HPDE6-E6E7 (cell line): ENCODE measurements at regions not wholly inside any gene's neighbourhood (a gene's known extent, or its start where the extent isn't known, plus 50 kb on each side); places are given as distances from the start of the nearest gene placed in this dataset.
"Not testable (repeated sequence)": the region's sequence is repeated elsewhere in the genome, so short reads cannot be mapped to it uniquely, and the experiment has no call there.

Experiments
- DNase-seq: peaks from one replicate; pipeline ENCODE4 v3.0.0; 2011; ENCODE audit warnings: missing footprints; ENCODE audit errors: extremely low spot score

DNA sequence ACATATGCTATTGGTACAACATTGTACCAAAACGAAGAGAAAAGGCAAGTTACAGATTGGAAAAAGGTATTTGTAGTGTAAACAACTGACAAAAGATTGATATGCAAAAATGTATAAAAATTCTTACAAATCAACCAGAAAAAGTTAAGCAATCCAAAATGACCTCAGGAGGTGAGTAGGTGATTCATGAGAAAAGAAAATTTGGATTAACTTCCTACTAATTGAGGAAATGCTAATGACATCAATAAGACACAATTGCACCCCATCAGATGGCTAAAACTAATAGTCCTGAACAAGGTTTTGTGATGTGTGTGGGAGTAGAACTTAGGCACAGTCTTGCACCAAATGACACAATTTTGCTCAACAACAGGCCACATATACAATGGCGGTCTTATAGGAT lies 129.3 kb downstream of the COPS8 start:
- DNase-seq, result no peak

DNA sequence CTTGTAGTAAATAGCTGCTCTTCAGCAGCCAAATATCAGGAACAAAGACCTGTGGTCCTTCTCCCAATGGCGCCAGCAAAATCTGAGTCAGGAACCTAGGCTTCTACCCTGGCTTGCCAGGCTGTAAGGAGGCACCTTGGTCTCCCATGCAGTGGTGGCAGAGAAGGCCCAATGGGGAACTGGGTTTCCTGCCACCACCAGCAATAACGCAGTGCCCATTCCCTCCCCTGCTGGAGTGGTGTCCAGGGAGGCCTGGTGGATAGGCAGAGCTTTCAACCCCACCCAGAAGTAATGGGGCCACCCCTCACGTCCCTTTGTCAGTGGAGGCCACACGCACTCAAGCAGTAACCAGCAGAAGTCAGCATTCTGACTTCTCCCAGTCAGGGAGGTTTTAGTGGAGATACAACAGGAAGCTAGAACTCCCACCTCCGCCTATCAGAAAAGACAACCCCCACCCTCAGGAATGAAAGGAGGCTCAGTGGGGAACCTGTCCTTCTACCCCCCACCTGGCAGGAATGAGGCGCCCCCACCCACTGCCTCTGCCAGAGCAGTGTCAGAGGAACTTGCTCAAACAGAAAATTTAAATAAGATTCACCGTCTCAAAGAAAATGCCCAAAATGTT lies 132.4 kb downstream of the COPS8 start:
- no peak for DNase-seq

DNA sequence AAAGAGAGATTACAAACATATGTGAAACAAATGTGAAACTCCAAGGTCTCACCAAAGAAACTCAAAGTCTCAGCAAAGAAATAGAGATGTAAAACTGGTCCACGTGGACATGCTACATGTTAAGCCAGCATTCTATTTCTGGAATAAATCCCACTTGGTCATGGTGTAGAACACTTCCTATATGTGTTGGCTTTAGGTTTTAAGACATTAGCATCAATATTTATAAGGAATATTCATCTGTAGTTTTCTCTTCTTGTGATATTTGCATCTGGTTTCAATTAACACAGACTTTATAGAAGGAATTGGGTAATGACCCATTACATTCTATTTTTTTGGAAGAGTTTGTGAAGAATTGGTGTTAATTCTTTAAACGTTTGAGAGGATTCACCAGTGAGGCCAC lies 133.1 kb downstream of the COPS8 start:
- DNase-seq, result no peak

DNA sequence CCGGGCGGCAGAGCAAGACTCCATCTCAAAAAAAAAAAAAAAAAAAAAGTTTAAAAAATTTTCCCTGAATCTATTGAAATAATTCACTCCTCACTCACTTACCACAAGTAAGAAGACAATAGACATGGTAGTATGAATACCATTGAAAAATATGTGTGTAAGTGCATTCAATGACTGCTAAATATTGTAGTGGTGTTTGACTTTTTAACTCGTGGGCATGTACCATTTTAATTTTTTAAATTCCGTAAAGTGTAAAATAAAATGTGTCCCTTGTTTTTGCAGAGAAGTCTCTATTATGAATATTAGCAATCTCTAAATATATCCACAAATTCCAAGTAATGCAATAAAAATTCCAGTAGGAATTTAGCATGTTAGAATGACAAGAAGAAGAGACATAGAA lies 134.1 kb downstream of the COPS8 start:
- no peak for DNase-seq

DNA sequence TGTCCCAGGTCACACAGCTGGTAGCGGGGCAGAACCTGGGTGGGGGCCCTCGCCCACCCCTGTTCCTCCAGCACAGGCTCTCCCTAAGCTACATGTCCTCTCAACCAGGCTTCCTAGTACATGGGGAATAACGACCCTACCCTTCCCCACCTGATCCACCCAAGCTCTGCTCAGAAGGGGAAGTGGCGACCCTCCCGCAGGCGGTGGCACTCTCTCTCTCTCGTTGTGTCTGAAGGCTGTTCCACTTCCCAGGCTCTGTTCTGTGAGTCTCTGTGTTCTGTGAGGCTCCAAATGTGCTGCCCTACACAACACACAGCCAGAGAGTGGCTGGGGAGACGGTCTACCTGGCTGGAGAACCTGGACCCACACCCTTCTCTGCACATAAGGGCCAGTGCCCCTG lies 135.8 kb downstream of the COPS8 start:
- no peak for DNase-seq

DNA sequence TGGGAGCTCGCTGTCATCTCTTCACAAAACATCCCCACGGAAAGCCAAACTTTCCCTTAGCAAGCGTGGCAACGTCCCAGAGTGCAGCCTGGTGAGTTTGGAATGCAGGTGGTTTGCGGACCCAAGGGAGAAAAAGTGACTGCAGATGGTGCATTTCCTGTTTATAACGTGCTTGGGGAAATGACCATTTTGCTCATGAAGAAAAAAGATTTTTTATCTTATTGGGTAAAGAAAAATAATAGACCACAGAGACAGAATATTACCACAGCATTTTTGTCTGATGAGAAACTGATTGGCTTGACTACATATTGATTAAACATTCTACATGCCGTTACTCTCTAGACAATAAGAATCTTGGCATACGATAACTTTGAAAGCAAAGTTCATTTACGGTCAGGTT lies 136.5 kb downstream of the COPS8 start:
- DNase-seq, result no peak

DNA sequence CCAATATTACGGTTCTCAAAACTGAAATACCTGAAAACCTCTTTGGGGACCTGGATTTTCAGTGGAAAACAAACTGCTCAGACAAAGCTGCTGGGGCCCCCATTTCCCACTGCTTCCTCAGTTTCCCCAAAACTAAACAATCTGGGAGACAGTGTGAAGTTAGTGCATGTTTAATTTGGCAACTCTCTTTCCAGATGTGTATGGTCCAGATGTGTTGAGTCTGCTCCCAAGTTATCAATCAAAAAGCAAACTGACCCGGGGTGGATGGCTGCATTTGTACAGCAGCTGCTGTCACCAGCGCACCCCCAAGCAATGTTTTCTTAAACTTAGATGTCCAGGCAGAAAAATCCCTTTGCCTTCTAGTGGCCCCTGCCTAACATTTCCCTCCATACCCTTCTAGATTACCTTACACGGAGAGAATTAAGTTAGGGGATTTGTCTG lies 136.9 kb downstream of the COPS8 start:
- no peak for DNase-seq

DNA sequence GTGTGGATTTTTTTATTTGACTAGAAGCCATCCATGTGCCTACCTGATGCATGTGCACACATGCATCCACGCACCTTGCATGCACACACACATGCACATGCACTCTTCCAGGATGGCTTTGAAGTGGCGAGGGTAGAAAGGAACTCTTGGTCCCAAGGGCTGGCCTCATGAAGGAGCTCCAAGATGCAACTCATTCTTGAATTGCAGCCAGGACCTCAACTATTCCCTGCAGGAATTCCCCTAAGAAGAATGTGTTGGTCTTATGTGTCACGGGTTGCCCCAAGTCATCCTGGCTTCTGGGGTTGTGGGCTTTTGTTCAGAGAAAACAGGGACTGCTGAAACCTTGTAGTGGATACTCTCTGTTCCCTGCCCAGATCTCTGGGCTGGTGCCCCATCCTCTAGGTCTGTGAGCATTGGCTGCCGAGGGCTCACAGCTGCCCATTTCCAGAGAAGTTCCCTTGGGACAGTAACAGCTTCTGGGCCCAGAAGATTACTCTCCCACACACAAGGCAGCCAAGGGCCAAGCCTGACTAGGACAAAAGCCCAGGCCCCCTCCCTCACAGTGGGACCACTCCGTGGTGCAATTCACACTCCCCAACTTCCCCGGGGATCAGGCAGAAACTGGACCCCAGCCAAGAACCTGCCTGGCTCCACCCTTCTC lies 137.6 kb downstream of the COPS8 start:
- no peak for DNase-seq

DNA sequence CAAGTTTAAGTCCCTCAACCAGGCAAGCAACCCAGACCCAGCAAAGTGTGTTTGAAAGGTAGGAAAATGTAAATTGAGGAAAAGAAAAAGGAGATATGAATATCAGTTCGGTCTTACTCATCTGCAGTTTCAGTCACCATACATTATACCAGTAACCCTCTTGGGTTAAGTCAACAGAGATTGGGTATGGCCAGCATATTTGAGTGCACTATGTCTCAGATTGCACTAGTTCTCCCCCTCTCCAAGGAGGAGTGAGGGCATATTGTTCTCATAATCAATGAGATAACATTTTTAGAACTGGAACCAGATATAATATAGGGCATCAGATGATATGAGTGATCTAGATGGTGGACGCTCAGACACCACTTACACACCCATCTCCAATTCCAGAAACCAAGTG lies 141.5 kb downstream of the COPS8 start:
- no peak for DNase-seq

DNA sequence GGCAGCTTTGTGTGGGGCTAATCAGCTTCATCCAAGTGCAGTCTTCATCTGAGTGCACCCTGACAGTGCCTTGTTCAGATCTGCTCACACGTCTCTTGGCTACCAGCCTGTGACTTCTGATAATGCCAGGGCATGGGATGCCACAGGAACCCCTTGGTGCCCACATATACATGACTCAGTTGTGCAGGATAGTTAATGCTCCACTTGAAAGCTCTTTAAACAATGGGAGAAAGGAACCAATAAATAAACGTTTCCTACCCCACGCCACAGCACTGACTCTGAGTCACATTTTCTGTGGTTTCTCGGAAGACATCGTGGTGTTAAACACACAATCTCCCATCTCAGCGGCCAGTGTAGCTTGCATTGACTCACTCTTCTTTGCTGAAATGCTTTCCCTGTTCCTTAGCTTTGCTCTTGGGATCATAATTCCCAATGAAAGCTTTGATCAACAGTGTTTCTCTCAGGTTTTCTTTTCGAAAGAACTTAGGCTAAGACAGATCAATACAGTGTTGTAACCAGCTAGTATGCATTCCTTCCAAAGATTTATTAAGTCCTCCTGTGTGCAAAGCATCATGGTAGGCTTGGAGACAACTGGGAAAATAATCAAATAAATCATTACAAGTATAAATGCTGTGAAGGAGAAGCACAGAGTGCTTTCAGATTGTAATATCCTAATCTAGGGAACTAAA lies 142.0 kb downstream of the COPS8 start:
- peak; percentile 32 for DNase-seq

DNA sequence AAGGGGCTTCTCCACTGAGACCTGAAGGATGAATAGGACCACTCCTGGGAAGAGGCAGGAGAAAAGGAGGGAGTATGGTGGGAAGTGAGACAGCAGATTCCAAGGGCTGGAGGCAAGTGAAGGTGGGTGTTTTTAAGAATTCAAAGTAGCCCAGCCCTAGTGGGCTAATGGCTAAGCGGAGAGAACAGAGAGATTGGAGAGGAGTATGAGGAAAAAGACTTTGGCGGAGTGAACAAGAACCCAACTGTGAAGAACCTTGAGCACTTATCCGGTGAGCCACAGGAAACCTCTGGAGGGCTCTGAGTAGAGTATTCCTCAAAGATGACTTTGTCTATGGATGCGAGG lies 142.6 kb downstream of the COPS8 start:
- DNase-seq, result no peak

DNA sequence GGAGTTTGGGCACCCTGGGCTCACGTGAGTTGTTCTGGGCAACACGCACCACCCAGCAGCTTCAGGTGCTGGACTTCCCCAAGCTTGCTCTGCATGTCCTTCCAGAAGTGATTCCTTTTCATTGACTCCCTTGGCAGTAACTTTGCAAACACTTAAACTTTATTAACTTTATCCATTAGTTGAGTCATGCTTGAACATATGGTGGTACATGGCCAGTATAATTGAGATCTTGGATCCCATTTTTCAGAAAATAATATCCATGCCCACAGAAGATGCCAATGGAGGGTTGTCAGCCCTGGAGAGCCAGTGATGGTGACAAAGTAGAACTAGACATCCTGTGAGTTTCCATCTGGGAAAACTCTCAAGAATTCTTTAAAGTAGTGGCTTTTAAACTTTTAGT lies 144.2 kb downstream of the COPS8 start:
- no peak for DNase-seq

DNA sequence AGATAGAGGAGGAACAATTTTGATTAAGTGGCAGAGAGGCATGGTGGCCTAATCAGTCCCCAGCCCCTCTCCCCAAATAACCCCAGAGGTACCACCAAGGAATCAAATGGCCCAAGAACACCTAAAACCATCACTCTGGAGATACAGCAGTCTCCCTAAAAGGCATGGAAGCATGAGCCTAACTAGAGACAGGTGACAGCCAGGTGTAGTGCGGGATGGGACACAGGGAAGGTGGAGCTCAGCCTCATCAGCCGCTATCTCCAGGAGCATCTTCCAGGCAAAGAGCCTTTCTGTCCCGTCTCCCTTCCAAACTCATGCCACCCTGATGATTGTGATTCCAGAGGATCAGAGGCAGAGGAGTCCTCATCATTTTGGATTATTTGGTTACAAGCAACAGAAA lies 144.7 kb downstream of the COPS8 start:
- DNase-seq, result no peak

DNA sequence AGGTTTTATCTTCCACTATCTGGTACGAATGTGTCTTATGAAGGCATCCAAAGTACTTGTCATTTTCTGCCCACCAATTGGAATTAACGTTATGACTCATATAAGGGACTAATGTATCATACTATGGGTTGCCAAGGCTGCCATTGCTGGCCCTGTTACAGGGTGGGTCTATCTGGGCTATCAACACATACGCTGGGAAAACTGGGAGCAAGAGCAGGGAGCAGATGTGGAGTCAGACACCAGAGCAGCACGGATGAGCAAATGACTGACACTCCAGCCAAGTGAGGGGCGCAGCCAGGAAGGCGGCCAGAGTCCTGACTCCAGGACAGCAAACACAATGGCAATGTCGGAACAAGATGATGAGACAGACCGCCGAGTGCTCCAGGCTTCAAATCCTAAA lies 145.9 kb downstream of the COPS8 start:
- DNase-seq, result no peak

DNA sequence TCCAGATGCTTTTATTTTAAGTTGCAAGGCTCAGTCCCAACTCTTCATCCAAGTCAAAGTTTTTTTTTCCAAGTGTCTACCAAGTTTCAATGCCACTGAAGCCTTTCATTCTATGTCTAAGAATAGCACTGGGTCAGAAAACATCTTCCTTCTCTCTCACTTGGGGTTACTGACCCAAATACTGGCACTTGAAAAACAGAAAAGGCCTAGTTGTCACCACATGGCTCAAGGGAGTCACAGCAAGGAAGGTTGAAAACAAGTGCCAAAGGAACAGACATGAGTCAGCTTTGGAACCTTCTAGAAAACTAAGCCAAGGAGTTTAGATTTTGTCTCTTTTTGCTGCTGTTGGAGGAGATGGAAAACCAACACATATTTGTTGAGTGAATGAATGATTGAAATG lies 146.5 kb downstream of the COPS8 start:
- no peak for DNase-seq

DNA sequence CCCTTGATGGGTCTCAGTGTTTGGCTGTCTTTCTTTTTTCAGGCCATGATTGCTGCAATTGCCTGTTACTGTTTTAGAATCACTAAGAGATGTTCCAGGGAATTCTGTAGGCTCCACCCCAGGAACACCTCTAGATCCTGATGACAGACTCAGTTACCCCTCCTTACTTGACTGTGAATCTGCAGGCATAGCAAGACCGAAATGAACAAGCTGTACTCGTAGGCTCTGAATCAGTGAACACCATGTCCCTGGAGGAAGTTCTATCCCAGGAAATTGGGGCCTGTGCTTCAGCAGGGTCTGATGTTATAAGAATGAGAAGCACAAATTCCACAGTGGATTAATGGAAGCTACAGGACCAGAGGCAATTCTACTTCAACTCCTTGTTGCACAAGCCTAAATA lies 148.6 kb downstream of the COPS8 start:
- no peak for DNase-seq

DNA sequence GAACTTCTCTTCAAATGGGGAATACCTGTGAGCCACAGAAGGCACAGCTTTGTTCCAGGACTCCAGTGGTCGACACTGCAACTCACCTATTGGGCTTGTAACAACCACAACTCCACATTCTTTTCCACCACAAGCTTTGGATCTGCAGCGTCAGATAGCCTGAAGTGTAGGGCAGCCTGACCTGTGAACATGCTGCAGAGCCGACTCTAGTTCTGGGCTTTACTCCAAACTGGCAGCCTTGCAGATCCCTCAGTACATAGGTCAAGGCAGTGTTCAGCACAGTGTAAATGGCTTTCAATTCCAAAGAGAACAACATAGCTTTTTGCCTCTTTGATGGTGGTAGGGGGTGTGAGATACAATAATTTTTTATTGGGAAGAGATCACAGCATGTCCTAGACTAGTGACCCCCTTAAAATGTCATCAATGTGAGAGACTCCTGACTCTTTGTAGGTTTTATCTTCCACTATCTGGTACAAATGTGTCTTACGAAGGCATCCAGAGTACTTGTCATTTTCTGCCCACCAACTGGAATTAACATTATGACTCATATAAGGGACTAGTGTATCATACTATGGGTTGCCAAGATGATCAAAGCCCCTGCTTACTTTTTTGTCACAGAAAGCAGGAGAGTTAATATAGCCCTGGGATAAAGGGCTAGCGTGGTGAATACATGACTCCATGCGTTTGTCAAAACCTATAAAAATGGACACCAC lies 149.8 kb downstream of the COPS8 start:
- no peak for DNase-seq

DNA sequence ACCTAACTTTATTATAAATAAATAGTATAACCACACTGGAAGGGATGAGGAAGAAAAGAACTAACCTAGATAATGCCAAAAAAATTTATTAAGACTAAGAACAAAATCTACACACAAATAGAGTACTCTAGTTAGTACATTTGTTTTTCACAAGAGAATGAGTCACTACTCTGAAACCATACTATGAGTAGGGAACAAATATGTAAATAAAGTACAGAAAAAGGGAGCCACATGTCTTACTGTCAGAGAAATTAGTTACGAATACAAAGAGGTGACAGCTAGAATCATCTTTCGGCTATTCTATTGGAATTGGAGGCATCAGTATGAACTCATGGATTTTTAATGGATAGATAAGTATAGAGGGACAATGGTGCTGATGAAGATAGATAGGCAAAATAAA lies 150.5 kb downstream of the COPS8 start:
- no peak for DNase-seq

DNA sequence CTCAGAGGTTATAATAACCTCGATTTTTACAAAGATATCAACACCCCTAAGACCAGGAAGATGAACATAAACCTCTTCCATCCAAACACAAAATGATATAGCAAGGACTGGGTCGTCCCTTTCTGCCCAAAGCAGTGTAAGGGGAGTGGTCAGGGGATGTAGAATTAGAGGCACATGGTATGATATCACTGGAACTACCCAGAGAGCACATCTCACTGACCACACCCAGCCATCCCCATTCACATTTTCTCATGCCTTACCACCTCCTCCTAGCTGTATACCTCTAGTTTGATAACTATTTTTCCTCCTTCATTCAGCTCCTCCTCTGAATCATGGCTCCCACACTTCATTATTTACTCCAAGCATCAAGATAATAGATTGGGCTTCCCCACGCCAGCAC lies 152.6 kb downstream of the COPS8 start:
- DNase-seq, result no peak

DNA sequence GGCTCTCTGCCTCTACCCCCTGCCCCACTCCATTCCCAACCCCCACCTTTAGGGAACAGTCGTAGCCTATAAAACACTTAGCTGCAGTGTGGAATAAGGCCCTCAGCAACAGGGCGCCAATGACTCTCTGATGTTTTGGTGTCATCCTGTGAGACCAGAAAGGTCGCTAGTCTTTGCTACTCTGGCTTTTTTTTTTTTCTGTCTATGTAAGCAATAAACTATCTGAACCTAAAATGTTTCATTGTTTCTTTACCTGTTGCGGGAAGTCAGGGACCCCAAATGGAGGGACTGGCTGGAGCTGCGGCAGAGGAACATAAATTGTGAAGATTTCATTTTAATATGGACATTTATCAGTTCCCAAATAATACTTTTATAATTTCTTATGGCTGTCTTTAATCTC lies 154.6 kb downstream of the COPS8 start:
- no peak for DNase-seq

DNA sequence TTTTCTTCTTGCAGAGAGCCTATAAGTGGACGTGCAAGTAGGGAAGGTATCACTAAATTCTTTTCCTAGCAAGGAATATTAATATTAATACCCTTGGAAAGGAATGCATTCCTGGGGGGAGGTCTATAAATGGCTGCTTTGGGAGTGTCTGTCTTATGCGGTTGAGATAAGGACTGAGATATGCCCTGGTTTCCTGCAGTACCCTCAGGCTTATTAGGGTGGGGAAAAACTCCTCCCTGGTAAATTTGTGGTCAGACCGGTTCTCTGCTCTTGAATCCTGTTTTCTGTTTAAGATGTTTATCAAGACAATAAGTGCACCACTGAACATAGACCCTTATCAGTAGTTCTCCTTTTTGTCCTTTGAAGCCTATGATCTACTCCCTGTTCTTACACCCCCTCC lies 155.2 kb downstream of the COPS8 start:
- not testable (repeated sequence) for DNase-seq

DNA sequence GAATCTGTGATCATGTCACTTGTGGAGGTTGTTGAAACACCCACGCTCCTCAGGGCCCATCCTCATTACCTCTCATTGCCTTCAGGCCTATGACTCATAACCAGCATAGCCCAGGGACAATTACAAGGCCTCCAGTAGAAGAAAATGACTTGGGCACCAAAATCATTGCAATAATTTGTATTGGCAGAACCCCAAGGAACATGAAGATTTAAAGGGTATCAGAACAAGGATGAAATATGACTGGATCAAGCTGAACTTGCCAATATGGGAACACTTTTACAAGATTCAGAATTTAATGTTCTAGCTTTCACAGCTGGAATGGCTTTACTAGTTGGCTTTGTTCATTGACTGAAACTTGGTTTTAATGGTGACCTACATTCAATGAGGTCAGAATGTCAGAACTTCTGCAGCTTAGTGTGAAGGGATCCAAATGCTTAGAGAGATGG lies 156.4 kb downstream of the COPS8 start:
- no peak for DNase-seq

DNA sequence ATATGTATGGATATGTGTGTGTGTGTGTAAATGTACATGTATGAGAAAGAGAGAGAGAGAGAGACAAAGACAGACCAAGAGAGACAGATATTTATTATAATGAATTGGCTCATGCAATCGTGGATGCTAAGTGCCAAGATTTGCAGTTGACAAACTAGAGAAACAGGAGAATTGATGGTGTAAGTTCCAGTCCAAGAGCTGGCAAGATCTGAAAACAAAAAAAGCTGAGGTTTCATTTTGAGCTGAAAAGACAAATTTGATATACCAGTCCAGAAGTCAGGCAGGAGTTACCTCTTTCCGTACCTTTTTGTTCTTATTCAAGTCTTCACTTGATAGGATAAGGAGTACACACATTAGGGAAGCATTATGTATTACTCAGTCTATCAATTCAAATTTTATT lies 157.8 kb downstream of the COPS8 start:
- DNase-seq, result no peak
